ENCODE measurements at regions not wholly inside any gene's neighbourhood (a gene's known extent, or its start where the extent isn't known, plus 50 kb on each side); places are given as distances from the start of the nearest gene placed in this dataset.

DNA sequence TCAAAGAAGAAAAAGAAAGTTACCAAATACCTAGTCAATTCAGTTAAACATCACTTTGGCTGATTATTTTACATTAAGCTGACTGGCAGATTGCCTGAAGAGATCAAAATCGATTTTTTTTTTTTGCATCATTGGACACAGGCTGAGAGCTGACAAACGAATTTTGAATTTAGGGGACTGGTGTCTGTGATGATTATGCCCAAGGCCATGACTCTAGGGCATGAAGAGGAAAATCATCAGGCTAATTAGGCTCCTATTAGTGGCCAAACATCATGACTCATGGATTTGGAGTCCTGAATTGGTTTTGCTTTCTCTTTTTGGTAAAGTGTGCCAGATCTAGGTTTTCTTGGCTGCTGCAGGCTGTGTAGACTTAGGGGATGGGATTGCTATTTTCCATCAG, 829.3 kb upstream of the LCORL start:
- no peaks in the 10 kb centered on the region for H3K27me3 ChIP-seq
- H3K36me3 ChIP-seq = no peaks in the 10 kb centered on the region

GRCh38 chr4:18847249-18847890, 825.8 kb upstream of the LCORL start:
- no peak overlapping the region for H3K27ac ChIP-seq
- no peaks in the 10 kb centered on the region for H3K4me1 ChIP-seq
- intact Hi-C loops (cut with DNase I) = no loop called here
- no peak for DNase-seq (ENCODE audit: low spot score in 2 of 2)
- no peaks in the 10 kb centered on the region for H3K27me3 ChIP-seq
- no peak for TF ChIP-seq CTCF (IDR thresholded peaks at IDR 0.05)
- H3K4me3 ChIP-seq = no peak overlapping the region
- no peaks in the 10 kb centered on the region for H3K36me3 ChIP-seq
- no peaks in the 10 kb centered on the region for H3K9me3 ChIP-seq

More for the DNA sequence above, 829.3 kb upstream of the LCORL start:
- Histone ChIP-seq H3K4me3 (no peak overlapping the region), H3K27ac (no peak overlapping the region), H3K4me1 (no peaks in the 10 kb centered on the region), H3K9me3 (no peaks in the 10 kb centered on the region)
- intact Hi-C loops (cut with DNase I) = no loop called here
- no peak for TF ChIP-seq CTCF (IDR thresholded peaks at IDR 0.05)
- DNase-seq (ENCODE audit: low spot score in 2 of 2) = no peak

DNA sequence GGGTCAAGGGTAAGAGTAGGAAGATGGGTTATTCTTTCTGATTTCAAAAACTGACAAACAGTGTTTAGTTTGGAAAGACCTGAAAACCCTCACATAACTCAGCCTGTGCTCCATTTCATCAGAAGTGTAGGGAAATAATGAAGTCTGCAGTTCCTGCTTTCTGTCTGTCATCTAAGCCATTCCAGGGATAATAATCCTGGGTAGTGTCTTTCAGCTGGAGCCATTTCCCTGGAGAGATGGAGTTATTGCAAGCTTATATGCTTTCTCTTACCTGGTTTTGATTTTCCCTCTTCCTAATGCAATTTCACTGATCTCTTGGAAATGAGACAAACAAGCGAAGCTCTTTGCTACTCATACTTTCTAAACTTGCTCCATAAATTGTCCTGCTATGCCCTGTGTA, 824.8 kb upstream of the LCORL start:
- Histone ChIP-seq H3K9me3 (no peaks in the 10 kb centered on the region), H3K27ac (no peak overlapping the region), H3K27me3 (no peaks in the 10 kb centered on the region), H3K4me3 (no peak overlapping the region), H3K4me1 (no peaks in the 10 kb centered on the region), H3K36me3 (no peaks in the 10 kb centered on the region)
- DNase-seq (ENCODE audit: low spot score in 2 of 2) = no peak
- no peak for TF ChIP-seq CTCF (IDR thresholded peaks at IDR 0.05)
- intact Hi-C loops (cut with DNase I) = no loop called here

DNA sequence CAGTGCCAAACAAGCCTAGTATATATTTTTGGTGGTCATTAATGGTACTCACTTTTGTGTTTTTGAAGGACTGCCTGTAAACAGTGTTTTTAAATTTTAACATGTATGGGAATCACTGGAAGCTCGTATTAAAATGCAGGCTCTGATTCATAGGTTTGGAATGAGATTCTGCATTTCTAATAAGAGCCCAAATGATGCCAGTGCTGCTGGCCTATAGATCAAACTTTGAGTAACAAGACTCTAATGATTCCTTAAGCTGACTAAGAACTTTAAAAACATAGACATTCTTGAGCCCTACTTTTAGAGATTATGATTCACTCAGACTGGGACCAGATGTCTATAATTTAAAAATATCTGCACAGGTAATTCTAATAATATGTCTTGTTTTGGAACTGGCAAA, 823.2 kb upstream of the LCORL start:
- no peak overlapping the region for H3K4me3 ChIP-seq
- H3K36me3 ChIP-seq = no peaks in the 10 kb centered on the region
- H3K27ac ChIP-seq = no peak overlapping the region
- no peak for DNase-seq (ENCODE audit: low spot score in 2 of 2)
- no peak for TF ChIP-seq CTCF (IDR thresholded peaks at IDR 0.05)
- no peaks in the 10 kb centered on the region for H3K9me3 ChIP-seq
- H3K27me3 ChIP-seq = no peaks in the 10 kb centered on the region
- no peaks in the 10 kb centered on the region for H3K4me1 ChIP-seq
- intact Hi-C loops (cut with DNase I) = no loop called here

GRCh38 chr4:18842431-18842830, 820.9 kb upstream of the LCORL start:
- no peaks in the 10 kb centered on the region for H3K4me1 ChIP-seq
- intact Hi-C loops (cut with DNase I) = no loop called here
- no peak for TF ChIP-seq CTCF (IDR thresholded peaks at IDR 0.05)

DNA sequence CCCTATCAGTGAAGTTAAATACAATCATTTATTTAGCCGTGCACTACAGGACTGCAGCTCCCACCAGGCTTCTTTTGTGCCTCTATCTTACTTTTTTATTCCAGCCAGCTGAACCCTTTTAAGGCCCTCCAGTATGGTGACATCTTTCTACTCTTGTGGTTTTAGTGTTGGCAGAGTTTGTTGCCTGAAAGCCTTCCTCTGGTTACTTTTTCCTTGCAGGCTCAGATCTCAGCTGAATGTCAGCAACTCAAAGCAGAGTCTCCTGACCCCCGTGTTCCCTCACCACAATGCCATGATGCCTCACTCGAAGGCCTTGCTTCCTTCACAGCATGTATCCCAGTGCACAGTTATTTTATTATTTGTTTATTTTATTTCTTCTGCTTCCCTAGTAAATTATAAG, 818.9 kb upstream of the LCORL start:
- intact Hi-C loops (cut with DNase I) = no loop called here
- no peak for TF ChIP-seq CTCF (IDR thresholded peaks at IDR 0.05)
- no peaks in the 10 kb centered on the region for H3K9me3 ChIP-seq
- no peak overlapping the region for H3K27ac ChIP-seq
- no peak overlapping the region for H3K4me3 ChIP-seq
- H3K4me1 ChIP-seq = no peaks in the 10 kb centered on the region
- DNase-seq (ENCODE audit: low spot score in 2 of 2) = no peak
- no peaks in the 10 kb centered on the region for H3K36me3 ChIP-seq
- H3K27me3 ChIP-seq = no peaks in the 10 kb centered on the region

More at GRCh38 chr4:18842431-18842830, 820.9 kb upstream of the LCORL start:
- Histone ChIP-seq H3K27ac (no peak overlapping the region), H3K36me3 (no peaks in the 10 kb centered on the region), H3K27me3 (no peaks in the 10 kb centered on the region), H3K4me3 (no peak overlapping the region), H3K9me3 (no peaks in the 10 kb centered on the region)
- no peak for DNase-seq (ENCODE audit: low spot score in 2 of 2)

All from ascending aorta (tissue), 2 donors.